Heart left ventricle (tissue), 13 donors: ENCODE measurements at regions not wholly inside any gene's neighbourhood (a gene's known extent, or its start where the extent isn't known, plus 50 kb on each side); places are given as distances from the start of the nearest gene placed in this dataset.
"Not testable (repeated sequence)": the region's sequence is repeated elsewhere in the genome, so short reads cannot be mapped to it uniquely, and the experiment has no call there.

Experiments
- POLR2A ChIP-seq, 2 donors: fragments of 450-650 bp; IDR thresholded peaks; one replicate each; pipeline ENCODE4 v1.6.1; 2017; ENCODE audit warnings: antibody characterized with exemption in 2 of 2, mild to moderate bottlenecking in 2 of 2, moderate library complexity in 2 of 2
- TF ChIP-seq, protein P1 (sequence below), 12 donors: fragments of 200-600 bp; sonication (generic) in 4 of 12; IDR thresholded peaks; one replicate each; pipeline versions ENCODE4 v1.5.0 to v1.8.0; 2018 to 2022; ENCODE audit warnings: antibody characterized with exemption in 12 of 12, mild to moderate bottlenecking in 5 of 12
- donor health status: ischemic (EF 13 %, LVEDD 7.1; RV severe dilation, severe dysfunction).
- donor health status: DM: no; HTN: yes; CAD: no.
- donor health status: DM: no; HTN: no; CAD: no.
- donor health status: ischemic (EF 25% LVEDD 6.9; RV normal size, moderate dysfunction).
- donor health status: ischemic (EF 25% LVEDD 5.7; RV mildly dilated, moderate dysfunction).
- donor health status: ischemic (EF 35%, LVEDD 5.7; RV mildly dilated, moderate dysfunction).
- donor health status: nonischemic (EF 11% LVEDD 7.7; RV severe dilation, severe dysfunction).
- donor health status: DM: yes; HTN: yes; CAD: no.
- donor health status: PGD.
- donor health status: ischemic (EF 29% LVEDD 5.4; RV normal size, mild dysfunction).
- donor health status: nonischemic (EF 23%, LVEDD 6.1; RV moderate dilation, normal function).

- TF ChIP-seq, protein P1, sequence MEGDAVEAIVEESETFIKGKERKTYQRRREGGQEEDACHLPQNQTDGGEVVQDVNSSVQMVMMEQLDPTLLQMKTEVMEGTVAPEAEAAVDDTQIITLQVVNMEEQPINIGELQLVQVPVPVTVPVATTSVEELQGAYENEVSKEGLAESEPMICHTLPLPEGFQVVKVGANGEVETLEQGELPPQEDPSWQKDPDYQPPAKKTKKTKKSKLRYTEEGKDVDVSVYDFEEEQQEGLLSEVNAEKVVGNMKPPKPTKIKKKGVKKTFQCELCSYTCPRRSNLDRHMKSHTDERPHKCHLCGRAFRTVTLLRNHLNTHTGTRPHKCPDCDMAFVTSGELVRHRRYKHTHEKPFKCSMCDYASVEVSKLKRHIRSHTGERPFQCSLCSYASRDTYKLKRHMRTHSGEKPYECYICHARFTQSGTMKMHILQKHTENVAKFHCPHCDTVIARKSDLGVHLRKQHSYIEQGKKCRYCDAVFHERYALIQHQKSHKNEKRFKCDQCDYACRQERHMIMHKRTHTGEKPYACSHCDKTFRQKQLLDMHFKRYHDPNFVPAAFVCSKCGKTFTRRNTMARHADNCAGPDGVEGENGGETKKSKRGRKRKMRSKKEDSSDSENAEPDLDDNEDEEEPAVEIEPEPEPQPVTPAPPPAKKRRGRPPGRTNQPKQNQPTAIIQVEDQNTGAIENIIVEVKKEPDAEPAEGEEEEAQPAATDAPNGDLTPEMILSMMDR (IDR thresholded peaks at IDR 0.05) = not testable (repeated sequence)
- TF ChIP-seq POLR2A (IDR thresholded peaks at IDR 0.05) = not testable (repeated sequence)
Observed at GRCh38 chr2:138068669-138069068, 104.4 kb downstream of the HNMT start.
